CD4-positive, alpha-beta T cell treated with Interleukin-15 for 4 hours (primary cell): ENCODE measurements at regions not wholly inside any gene's neighbourhood (a gene's known extent, or its start where the extent isn't known, plus 50 kb on each side); places are given as distances from the start of the nearest gene placed in this dataset.
"Not testable (repeated sequence)": the region's sequence is repeated elsewhere in the genome, so short reads cannot be mapped to it uniquely, and the experiment has no call there.

ENCODE experiments used
- DNase-seq: peaks from one replicate; pipeline ENCODE4 v3.0.0-alpha.2; 2020; ENCODE audit warnings: low spot score

DNA sequence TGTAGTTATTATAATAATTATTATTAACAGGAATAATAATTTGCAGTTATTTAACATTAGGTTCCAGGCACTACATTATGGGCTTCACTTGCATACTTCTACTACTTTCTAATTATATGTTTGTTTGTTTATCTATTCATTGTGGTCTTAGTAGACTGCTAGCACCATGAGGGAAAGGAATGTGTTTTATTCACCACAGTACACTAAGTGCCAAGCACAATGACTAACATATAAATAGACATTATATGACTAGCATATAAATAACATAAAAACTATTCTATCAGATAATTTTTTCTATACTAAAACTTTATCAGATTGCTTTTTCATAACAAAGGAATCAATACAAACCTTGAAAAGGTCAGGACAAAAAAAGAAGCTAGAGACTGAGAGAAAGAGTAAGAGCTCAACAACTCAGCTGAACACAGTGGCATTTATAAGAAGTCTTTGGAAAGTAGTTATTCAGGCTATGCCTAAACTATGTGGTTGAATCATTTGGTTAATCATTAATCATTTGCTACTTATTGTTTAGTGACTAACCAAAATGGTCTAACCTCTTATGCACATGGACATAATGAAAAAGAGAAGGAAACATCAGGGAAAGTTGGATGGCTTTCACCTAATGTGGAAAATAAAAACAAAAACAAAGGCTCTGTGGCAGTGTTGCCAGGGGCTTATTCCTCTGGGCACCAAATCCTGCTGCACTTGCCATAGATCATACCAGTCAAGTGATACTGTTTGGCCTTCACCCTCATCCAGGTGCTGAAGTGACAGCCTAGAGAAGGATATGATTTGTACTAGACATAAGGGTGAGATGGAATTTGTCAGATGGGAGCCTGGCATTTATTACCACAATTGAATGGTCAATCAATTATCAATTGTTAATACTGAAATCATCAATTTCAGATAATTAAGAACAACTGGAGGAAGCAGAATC, 174.9 kb downstream of the ETAA1 start:
- no peak for DNase-seq

DNA sequence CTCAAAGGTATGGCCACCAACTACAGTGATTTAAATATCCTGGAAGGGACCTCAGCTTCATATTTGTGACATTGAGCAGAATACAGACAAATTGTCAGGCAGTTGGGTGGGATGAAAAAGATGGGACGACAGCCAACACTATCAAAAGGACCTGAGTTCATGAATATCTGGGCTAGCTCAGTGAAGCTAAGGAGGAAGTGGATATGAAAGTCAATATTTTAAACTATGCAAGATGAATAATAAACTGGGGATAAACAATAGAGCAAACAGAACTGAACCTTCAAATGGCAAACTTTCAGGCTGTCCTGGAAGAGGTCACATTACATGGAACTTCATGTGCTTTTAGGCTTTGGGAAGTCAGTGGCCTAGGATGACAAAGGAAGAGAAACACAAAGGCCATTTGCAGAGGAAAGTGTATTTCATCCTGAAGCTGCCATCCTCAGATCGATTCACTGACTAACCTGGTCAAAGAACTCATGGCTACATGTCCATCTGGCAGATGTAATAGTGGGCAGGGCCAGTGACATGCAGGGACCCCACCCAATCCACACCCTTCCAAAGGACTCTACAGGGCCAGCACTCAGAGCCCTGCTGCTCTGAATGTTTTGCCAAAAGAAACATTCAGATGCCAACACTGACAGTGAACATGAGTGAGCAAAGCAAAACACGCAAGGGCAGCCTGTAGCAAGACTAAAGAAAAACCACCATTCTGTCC, 175.7 kb downstream of the ETAA1 start:
- no peak for DNase-seq

DNA sequence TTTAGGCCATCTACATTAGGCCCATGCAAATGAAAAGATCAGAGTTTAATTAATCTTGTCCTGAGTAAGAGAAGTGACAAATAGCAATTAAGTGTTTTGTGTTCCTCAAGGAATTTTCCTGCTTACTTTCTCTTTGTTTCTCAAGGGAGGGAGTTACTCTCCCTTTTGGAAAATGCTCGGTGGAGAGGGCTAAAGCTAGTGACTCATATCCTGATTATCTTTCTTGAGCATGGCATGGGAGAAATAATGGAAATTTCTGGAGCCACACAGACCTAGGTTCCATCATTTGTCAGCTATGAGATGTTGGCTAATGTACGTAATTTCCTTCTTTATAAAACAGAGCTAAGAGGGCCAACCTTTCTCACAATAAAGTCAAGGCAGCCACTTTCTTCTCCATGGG, 177.1 kb downstream of the ETAA1 start:
- DNase-seq = no peak

DNA sequence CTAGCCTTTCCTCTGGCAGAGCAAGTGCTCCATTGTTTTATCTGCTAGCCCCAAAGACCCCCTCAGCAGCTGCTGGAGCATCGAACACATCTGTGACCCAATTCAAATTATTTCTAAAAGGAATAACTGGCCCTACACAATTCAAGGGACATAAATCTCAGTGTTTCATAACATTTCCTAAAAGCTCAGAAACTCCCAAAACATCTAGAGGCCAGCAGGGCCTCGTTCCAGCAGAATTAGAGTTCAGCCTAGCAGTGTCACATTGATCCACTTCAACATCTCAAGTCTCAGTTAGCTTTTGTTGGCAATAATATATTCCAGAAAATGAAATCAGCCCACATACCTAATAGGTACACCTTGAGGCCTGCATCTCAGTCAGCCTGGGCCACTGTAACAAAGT, 179.1 kb downstream of the ETAA1 start:
- DNase-seq = no peak

DNA sequence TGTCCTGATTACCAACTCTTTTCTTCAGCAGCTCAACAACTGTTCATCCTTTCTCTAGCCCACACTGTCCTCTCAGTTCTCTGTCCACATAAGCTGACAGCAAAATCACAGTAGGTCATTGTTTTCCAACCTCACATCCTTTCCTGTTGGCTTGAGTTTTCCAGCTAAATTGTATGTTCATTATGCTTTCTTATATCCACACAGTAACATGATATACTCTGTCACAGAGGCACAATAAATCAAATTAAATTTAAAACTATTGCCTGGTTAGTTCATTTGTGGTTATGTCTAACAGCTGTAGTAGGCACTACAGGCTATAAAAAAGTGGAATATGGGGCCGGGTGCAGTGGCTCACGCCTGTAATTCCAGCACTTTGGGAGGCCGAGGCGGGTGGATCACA, 179.9 kb downstream of the ETAA1 start:
- no peak for DNase-seq

DNA sequence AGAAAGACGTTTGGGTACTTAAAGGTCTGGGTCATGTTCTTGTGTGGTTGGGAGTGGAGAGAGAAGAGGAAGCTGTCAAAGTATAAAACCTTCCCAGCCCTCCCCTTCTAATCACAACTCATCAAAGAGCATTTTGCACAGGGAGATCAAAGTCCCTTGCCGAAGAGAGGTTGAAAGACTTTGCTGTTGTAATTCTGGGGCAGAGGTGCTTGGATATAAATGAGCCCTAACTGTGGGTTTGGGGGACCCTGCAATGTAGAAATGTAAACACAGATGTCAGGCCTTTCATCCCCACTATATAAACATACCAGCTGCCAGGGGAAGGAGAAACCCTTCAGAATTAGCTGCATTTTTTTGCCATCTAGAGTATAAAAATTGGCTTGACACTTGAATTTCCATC, 182.1 kb downstream of the ETAA1 start:
- DNase-seq = no peak

DNA sequence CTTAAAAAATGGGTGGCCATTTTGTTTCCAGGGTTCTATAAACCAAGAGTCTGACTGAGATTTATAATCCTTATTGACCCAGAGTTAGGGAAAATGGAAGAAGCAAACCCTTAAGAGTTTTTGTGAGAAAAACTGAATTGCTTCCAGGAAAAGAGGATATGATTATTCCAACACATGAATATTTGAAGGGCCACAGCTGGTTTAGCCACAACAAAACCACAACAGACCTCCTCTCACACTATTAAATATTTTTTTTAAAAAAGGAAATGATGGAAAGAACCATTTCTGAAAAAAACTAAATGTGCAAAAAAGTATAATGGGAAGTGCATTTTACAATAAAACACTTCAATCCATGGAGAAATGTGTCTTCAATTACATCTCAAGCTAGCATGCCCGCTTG, 182.7 kb downstream of the ETAA1 start:
- DNase-seq = no peak

DNA sequence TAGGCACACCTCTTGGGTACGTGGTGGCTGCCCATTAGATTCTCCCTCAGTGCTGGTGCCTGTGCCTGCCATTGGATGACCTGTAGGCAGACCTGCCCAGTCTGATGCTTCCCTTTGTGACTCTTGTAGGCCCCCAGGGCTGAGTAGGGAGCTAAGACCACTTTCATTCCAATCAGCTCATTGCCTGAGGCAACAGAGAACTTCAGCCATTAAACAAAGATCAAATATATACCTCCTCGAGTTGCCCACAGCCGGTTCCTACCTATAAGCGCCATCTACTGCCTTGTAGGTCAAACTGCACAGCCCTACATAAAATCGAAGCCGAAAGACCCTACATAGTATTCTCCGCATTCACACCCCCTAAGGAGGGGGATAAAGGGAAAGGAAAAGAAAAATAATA, 184.6 kb downstream of the ETAA1 start:
- DNase-seq = no peak

DNA sequence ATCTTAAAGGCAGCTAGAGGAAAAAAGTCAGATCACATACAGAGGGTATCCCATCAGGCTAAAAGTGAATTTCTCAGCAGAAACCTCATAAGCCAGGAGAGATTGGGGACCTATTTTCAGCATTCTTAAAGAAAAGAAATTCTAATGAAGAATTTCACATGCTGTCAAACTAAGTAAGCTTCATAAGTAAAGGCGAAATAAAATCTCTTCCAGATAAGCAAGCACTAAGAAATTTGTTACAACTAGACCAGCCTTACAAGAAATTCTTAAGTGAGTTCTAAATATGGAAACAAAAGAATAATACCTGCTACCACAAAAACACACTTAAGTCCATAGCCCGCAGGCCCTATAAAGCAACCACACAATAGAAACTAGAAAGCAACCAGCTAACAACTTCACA, 186.1 kb downstream of the ETAA1 start:
- no peak for DNase-seq

DNA sequence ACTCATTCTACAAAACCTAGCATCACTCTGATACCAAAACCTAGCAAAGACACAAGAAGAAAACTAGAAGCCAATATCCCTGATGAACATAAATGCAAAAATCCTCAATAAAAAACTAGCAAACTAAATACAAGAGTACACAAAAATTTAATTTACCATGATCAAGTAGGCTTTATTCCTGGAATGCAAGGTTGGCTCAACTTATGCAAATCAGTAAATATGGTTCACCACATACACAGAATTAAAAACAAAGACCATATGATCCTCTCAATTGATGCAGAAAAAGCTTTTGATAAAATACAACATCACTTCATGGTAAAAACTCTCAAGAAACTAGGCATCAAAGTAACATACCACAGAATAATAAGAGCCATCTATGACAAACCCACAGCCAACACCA, 188.3 kb downstream of the ETAA1 start:
- DNase-seq = no peak

DNA sequence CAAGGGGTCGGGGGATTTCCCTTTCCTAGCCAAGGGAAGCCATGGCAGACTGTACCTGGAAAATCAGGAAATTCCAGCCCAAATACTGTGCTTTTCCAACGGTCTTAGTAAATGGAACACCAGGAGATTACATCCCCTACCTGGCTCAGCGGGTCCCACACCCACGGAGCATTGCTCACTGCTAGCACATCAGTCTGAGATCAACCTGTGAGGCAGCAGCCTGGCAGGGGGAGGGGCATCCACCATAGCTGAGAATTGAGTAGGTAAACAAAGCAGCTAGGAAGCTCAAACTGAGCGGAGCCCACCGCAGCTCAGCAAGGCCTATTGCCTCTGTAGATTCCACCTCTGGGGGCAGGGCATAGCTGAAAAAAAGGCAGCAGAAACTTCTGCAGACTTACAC, 192.0 kb downstream of the ETAA1 start:
- DNase-seq = not testable (repeated sequence)

DNA sequence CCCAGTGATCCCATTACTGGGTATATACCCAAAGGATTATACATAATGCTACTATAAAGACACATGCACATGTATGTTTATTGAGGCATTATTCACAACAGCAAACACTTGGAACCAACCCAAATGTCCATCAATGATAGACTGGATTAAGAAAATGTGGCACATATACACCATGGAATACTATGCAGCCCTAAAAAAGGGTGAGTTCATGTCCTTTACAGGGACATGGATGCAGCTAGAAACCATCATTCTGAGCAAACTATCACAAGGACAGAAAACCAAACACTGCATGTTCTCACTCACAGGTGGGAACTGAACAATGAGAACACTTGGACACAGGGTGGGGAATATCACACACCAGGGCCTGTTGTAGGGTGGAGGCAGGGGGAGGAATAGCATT, 197.4 kb downstream of the ETAA1 start:
- not testable (repeated sequence) for DNase-seq

DNA sequence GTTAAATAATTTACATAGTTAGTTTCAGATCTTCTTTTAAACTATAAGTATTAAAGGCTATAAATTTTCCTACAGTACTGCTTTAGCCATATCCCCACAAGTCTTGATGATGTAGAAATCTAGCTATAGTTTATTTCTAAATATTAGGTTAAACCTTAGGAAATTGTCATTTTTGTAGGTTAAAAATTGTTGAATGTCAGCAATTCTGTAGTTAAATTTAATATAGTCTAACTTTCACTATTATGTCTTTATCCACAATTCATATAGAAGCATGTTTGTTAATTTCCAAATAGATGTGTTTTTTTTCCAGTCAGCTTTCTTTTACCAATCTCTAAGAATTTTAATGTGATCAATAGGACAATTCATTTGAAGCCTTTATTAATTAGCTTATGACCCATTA, 199.7 kb downstream of the ETAA1 start:
- no peak for DNase-seq

DNA sequence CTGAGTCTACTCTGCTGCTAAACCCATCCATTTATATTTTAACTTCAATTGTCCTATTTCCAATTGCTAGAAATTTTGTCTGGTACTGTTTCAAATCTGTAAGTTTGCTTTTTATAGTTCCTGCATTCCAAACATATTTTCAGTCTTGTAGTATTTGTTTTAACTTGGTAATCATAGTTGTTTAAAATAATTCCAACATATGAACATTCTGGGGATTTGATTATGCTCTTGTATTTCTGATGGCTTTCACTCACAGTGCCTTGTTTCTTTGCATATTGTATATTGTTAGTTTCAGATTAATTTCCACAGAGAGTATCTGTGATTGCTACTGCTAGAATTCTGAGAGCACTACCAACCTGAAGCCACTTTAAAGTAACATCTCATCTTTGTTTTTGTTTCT, 202.4 kb downstream of the ETAA1 start:
- DNase-seq = no peak

DNA sequence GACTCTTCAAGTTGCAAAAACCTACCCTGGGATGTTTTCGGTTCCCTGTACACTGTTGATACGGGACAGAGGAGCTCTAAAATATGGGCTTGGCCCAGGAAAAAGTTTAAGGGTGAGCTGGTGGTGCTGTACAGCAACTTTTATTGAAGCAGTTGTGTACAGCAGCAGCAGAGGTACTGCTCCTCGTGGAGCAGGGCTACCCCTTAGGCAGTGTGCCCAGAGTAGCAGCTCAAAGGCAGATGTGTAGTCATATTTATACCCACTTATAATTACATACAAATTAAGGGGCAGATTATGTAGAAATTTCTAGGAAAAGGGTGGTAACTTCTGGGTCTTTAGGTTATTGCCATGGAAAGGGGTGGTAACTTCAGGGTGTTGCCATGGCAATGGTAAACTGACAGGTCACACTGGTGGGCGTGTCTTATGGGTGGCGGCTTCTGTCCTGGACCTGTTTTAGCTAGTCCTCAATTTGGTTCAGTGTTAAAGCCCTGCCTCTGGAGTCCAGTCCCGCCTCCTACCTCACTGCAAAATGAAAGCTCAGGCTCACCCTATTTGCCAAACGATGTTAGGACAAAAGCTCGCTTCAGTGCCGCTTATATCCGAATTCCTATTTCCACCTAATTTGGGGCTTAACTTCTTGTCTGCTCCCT, 203.2 kb downstream of the ETAA1 start:
- DNase-seq = no peak

DNA sequence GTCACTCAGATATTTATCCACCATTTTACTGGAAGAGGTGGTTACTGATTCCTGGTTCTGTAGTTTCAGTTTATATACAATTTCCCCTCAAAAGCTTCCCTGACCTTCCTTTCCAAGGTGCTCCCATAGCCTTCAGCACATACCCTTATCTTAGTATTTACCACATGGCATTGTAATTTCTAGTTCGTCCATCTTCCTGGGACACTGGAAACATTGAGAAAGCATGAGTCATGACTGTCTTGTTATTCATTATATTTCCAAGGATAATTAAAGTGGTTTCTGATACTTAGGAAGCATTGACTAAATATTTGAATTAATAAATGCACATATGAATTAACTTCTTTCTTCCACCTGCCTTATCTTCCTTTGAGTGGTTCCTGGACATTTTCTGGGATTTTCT, 203.8 kb downstream of the ETAA1 start:
- DNase-seq = no peak

DNA sequence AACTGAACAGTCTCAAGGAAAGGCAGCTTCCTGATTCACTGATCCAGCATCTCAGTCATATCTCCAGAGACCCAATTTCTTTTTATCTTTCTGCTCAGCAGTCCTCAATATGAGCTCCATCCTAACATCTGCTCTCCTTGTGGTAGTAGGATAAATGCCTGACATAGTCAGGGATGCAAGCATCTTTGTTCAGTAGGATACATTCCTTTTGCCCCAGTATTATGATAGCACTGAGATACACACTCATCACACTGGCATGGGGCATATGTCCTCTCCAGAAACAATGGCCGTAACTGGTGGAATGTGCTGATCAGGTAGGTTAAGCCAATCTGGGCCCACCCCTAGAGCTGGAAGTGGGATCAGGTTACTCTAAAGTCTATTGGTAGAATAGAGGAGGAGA, 207.2 kb downstream of the ETAA1 start:
- DNase-seq = no peak

DNA sequence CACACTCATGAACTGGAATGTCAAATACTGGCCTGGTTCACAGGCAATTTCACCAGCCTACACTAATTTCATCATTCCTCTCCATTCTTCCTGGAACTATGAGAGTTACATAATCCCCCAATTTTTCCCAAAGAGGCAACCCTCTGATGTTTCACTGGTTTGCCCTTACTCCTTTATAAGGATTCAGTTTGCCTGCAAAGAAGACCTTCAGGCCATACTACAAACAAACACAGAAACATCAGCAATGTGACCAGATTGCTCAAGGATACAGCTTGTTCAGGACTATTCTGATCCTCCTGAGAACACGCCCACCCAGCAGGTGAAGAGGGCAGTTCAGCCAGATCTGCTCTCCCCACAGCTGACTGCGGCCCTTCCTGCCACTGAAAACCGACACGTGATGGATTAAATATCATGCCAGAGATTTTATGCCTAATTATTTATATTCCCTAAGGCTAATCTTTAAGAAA, 215.5 kb downstream of the ETAA1 start:
- no peak for DNase-seq

DNA sequence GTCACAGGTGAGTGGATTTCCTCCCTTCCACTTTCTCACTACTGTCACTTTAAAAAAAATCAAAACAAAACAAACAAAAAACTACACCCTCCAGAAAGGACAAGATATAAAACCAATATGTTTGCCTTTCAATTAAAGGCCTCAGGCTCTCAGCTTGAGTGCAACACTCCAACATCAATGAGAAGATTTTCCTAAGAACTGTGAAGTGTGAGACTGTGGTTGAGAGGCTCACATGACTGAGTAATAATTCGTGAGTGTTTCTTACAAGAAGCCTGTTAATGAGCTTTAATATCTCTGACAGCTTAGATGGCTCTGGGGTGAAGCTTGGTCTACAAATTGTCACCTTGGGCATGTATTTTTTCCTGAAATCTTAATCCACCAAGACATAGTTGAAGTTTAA, 216.1 kb downstream of the ETAA1 start:
- no peak for DNase-seq

DNA sequence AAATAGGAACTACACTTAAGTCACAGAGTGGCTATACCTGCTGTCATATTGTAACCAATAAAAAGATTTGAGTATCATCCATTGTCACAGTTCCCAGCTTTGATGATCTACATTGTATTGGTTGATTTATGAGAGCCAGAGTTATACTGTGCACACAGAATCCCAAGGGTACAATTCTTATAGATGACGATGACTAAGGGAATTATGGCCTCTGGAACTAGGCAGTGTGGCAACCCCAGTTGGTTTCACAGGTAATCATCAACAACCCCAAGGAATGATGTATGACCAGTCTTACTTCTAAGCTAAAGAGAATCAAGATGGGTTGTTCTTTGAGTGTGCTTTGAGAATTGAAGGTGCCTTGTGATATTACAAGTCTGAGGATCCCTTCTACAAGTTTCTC, 217.3 kb downstream of the ETAA1 start:
- DNase-seq = no peak

DNA sequence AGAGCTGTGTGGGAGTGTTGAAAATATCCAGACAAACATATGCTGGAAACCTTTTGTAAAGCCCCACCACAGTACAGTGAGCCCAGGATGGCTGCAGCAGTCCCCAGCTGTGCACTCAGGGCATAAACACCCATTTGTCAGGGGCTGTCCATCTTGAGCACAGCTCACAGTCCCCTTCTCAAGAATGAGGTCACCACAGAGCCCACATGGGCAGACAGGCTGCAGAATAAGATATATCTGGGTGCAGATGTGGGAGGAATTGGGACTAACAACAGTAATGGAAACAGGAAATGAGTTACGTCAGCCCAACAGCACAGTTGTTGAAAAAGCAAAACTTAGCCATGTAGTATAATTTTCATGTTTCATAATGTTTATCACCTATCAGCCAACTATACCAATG, 219.6 kb downstream of the ETAA1 start:
- DNase-seq = no peak

DNA sequence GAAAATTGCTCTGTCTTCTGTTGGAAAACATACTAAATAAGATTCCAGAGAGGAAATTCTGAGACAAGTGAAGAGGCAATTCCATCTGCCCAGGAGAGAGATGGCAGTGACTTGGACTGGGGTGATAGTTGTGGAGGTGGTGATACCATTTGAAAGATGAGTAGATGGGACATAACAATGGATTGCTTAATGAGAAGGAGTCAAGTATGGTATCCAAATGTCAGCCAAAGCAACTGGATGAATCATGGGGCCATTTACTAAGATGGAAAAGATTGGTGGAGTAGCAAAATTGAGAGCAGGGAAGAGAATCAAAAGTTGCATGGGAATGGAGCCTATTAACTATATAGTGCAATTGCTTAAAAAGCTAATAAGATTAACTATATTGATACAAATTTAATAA, 222.1 kb downstream of the ETAA1 start:
- DNase-seq = no peak

DNA sequence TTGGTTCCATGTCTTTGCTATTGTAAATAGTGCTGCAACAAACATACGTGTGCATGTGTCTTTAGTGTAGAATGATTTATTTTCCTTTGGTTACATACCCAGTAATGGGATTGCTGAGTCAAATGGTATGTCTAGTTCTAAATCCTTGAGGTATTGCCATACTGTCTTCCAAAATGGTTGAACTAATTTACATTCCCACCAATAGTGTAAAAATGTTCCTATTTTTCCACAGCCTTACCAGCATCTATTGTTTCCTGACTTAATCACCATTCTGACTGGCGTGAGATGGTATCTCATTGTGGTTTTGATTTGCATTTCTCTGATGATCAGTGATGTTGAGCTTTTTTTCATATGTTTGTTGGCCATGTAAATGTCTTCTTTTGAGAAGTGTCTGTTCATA, 226.6 kb downstream of the ETAA1 start:
- not testable (repeated sequence) for DNase-seq
